Activated T-cell treated with anti-CD3 and anti-CD28 coated beads for 48 hours (primary cell): ENCODE measurements at regions not wholly inside any gene's neighbourhood (a gene's known extent, or its start where the extent isn't known, plus 50 kb on each side); places are given as distances from the start of the nearest gene placed in this dataset.

Experiments used
- DNase-seq: peaks from one replicate; pipeline ENCODE4 v3.0.0-alpha.2; 2020; ENCODE audit warnings: low read depth

- DNase-seq = no peak
These were observed 1183.0 kb upstream of the CDH18 start for GRCh38 chr5:21171038-21171437.

DNA sequence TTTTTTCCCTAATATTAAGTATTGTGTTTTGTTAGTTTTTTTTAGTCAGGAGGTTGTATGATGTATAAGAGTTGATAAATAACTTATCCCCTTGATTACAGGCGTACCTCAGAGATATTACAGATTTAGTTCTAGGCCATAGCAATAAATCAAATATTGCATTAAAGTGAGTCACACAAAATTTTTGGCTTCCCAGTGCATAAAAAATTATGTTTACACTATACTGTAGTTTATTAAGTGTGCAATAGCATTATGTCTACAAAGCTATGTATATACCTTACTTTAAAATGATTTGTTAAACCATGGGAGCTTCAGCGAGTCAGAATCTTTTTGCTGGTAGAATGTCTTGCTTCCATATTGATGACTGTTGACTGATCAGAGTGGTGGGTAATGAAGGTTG lies 1180.6 kb upstream of the CDH18 start:
- no peak for DNase-seq

- no peak for DNase-seq
These were observed 1177.3 kb upstream of the CDH18 start for GRCh38 chr5:21165344-21165743.

DNA sequence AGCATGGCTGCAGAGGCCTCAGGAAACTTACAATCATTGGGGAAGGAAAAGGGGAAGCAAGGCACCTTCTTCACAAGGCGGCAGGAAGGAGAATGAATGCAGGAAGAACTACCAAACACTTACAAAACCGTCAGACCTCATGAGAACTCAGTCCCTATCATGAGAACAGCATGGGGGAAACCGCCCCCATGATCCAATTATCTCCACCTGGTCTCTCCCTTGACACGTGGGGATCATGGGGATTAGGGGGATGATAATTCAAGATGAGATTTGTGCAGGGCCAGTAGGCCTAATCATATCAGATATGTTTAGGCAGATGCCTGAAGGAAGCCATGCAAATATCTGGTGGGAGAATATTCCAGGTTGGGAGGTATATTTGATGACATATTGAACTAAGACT lies 1176.4 kb upstream of the CDH18 start:
- no peak for DNase-seq

GRCh38 chr5:21159510-21160059 lies 1171.6 kb upstream of the CDH18 start:
- DNase-seq = no peak

GRCh38 chr5:21154526-21154925 lies 1166.5 kb upstream of the CDH18 start:
- no peak for DNase-seq

DNA sequence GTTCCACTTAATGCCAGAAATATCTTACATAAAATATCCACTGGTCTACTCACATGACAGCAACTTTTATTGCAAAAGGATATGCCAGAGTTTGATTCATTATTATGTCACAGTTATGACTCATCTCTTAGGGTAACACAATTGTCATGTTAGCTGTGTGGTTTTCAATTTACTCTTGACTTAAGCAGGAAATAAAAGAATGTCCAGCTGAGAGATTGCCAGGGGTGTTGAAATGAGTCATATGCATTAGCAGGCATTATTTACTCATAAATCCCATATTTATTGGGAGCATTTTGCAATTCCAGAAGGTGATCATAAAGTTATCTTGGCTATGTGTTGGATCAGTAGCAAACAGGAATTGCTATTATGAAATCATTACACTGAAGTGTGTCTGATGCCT lies 1164.6 kb upstream of the CDH18 start:
- DNase-seq = no peak

DNA sequence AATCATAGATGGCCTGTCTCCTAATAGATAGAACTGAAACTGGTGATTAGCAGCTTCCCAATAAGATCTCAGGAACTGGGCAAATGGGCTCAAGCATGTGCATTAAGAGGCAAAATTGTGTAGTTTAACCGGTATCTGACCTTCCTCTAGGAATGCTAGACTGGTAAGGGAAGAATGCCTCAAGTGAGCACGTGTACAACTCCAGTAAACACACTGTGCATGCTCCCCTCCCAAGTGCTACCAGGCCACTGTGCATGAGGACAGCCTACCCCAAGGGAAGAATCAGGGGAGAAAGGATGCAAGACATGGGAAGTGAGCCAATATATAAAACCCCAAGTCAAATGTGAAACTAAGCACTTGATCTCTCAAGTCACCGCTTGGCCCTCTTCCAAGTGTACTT lies 1157.4 kb upstream of the CDH18 start:
- DNase-seq = no peak

DNA sequence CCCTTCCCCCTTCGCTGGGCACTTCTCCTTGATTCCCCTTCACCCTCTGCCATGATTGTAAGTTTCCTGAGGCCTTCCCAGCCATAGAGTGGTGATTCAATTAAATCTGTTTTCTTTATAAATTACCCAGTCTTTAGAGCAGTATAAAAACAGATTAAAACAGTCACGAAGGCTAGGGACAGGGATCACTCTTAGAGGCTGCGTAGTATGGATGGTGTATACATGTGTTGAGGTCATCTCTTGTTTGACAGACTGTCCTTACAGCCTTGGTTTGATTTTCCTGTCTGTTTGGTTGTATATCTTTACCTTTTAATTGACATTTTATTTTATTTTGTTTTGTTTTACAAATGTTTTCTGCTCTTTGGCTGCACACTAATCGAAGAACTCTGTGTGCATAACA lies 1155.7 kb upstream of the CDH18 start:
- no peak for DNase-seq

- no peak for DNase-seq
These were observed 1154.8 kb upstream of the CDH18 start for GRCh38 chr5:21142791-21143190.

DNA sequence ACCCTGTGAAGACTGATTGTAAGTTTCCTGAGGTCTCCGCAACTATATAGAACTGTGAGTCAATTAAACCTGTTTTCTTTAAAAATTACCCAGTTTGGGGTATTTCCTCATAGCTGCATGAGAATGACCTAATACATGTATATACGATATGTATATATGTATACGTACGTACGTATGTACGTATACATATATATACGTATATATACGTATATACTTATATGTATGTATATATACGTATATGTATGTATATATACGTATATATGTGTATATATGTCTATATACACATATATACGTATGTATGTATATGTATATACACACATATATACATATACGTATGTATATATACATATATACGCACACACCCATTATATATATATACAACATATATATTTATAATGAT lies 1153.0 kb upstream of the CDH18 start:
- no peak for DNase-seq

DNA sequence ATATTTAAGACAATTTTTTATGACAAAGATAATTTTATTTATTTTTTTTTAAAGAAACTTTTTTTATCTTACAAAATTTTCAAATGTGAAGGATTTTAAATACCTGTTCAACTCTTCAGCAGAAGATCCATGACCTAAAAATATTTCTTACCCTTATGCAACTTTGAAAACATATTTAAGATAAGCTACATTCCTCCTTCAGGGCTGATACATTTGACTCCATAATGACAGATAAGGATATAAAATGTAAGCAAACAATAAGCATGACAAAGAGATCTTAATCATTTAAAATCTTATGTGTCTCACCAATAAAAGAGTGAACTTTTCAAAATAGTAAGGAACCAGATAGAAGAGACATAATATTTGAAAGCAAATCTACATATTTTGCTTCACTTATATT lies 1138.2 kb upstream of the CDH18 start:
- DNase-seq = no peak

- DNase-seq = no peak
These were observed 1137.4 kb upstream of the CDH18 start for GRCh38 chr5:21125238-21125983.

DNA sequence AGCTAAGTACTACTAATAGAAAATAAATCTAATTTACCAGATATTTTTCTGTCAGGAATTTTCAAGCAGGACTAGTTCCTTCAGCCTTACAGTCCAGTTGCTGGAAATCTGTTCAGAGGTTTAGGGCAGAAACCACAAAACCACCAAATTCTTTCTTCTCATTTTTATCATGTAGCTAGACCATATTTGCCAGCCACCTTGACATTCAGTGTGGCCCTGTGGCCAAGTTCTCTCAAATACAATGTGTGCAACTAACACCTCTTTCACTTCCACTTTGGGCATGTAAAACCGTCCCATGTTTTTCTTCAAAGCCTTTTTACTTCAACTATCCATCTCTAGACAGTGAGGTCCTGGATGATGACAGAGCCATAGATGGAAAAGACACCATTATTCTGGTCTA lies 1133.2 kb upstream of the CDH18 start:
- no peak for DNase-seq

DNA sequence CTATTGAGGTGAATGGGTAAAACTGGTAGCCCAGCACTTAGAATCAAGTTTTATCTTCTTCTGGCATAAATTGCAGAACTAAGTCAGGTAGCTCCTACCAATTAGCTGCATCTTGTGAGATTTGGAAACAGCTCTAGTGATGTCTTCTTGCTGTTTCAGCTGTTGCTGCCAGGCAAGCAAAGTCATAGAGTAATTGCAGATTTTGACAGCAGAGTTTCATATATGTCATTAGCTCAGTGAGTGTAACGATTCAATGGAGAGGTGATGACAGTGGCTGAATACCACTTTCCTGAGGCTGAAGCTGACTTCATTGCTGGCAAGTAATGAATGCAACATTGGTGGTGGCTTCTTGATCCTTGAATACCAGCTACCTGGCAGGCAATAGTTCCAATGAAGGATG lies 1109.7 kb upstream of the CDH18 start:
- no peak for DNase-seq

DNA sequence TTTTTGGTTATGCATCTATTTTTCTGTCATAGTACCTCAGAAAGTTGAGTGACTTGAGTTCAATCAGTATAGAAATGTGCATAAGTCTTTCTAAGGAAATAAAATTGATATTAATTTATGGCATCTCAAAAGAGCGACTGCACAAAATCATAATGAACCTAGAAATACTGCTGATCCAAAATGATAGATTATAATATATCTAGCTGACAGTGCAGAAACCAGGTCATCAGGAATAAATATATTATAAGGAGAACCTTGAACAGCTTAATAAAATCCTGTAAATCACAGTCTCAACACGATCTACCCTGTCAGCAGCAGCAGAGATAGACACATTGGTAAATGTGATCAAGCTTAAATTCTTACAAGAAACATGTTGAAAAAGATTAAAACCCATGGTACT lies 1106.6 kb upstream of the CDH18 start:
- DNase-seq = no peak

GRCh38 chr5:21087766-21088165 lies 1099.8 kb upstream of the CDH18 start:
- DNase-seq = no peak

GRCh38 chr5:21085791-21086190 lies 1097.8 kb upstream of the CDH18 start:
- DNase-seq = no peak

DNA sequence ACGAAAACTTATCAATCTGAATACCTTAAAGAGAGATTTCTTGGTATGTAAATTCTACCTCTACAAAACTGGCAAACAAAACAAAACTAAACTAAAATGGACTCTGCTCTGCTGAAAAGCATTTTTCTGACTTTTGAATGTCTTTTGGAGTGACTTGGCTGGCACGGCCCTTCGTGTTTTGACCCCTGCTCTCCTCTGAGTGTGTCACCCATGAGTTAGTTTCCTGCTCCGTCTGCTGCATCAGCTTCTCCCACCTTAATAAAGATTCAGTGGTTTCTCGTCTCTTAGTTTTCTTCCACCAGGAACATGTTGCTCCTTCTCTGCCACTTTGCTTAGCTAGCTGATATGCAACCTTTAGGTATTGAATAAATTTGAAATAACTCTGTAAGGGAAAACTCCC lies 1084.0 kb upstream of the CDH18 start:
- DNase-seq = no peak

DNA sequence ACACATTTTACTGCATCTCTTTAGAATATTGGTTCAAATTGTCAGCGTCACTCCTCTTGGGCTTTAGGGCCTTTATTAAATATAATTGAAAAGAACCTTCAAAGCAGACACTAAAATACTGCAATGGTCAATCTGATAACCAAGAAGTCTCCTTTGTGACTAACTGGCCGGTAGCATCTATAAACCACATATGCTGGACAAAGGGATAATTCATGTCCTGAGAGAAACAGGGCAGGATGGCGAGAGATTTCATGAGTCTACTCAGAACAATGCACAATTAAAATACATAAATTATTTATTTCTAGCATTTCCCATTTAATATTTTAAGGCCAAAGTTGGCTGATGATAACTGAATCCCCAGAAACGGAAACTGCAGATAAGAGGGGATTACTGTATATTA lies 1083.4 kb upstream of the CDH18 start:
- DNase-seq = no peak

DNA sequence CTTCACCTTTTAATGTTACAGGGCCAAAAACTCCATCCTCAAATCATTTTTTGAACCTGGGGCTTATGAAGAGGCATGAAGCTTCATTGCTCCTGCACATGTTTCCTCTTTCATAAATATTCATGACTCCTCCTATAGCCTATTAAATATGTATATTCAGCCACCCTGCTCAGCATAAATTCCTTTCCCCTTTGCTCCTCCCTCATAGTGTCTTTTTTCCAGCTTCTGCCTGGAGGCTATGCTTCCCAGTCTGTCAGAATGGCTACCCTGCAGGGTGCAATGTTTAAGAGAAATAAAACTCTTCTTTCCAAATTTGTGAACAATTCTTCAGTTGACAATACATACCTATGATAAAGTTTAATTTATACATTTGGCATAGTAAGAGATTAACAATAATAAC lies 1082.9 kb upstream of the CDH18 start:
- no peak for DNase-seq

DNA sequence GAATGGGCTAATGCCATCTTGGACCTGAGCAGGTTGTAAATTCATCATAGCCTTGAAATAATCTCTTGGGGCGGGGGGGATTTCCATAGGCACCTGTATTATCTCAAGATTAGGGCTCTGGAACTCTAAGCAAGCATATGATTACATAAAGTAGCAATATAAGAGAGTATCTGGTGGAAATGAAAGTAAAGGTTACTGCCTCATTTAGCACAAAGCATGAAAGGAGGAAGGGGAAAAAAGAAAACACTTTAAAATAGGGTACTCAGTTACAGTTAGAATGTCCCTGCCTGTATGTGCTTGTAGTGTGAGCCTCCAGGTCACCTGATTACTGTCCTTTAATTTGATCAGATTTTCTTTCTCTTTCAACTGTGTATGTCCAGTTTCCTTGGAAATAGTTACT lies 1079.7 kb upstream of the CDH18 start:
- no peak for DNase-seq

DNA sequence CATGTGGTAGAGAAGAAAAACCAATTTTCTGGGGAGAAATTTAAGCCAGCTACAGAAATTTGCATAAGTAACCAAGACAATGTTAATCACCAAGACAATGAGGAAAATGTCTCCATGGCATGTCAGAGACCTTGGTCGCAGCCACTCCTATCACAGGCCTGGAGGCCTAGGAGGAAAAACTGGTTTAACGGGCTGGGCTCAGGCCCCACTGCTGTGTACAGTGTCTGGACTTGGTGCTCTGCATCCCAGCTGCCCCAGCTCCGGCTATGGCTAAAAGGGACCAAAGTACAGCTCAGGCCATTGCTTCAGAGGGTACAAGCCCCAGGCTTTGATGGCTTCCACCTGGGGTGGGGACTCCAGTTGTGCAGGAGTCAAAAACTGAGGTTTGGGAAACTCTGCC lies 1075.1 kb upstream of the CDH18 start:
- DNase-seq = no peak

- DNase-seq = no peak
These were observed 1070.3 kb upstream of the CDH18 start for GRCh38 chr5:21058289-21058688.
